IPS-NIHi7 (cell line): ENCODE measurements at regions not wholly inside any gene's neighbourhood (a gene's known extent, or its start where the extent isn't known, plus 50 kb on each side); places are given as distances from the start of the nearest gene placed in this dataset.
A peak's percentile ranks its signal among the peaks of the same experiment; 100 is the strongest.
"Not testable (repeated sequence)": the region's sequence is repeated elsewhere in the genome, so short reads cannot be mapped to it uniquely, and the experiment has no call there.

Source experiments
- DNase-seq: peaks from one replicate; pipeline ENCODE4 v3.0.0; 2012; ENCODE audit warnings: mixed read lengths; ENCODE audit errors: extremely low spot score

DNA sequence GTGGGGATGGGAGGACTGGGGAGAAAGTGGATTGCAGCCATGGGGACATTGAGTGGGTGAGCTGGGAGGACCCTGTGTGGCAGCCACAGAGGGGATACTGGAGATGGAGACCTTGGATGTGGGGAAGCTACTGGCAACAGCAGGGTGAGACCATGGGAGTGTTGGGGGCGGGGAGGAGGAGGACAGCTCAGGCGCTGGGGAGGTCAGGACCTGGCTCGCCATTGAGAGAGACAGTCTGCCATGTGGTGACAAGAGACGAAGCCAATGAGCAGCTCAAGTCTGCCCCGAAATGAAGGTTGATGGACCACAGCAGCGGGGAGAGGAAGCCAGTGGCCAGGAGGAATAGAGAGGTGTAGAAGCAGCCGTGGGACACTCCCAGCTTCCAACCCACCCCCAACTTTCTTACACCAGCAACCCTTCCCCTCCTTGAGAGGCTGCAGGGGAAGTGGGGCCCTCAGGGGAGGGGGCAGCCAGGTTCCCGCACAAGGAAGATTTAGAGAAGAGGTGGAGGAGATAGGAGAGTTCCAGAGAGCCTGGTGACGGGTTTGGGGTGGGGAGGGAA is 118.1 kb downstream of the ASB7 start:
- no peak for DNase-seq

DNA sequence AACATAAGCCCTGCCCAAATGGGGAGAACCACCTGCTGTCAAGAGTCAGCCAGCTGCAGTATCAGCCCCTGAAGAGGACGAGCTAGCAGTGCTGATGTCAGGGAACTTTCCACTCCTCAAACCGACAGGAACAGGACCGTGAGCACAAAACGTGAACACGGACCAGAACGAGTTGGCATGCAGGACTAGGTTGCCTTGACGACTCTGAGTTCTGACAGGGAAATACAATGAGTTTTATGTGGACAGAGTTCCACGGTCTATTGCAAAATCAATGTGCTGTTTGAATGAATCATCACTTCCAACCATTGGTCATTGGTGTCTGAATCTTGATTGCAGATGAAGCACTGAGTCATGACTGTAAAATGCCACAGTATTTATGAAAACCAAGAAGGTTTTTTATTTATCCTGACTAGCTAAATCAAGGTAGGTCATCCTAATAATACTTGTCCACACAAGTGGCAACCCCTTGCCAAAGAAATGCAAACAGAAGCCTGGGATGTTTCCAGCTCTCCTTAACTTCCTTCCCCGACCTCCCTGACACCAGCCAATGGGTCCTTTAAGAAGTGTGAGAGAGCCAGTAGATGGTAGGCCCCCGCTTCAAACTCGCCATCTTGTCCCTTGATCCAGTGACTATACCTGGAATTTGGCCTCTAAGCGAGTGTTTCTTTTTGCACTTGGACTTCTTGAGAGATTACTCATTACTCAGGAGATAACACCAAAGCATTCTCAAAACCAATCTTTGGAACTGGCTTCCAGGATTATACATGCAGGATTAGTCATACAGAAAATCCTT is 119.6 kb downstream of the ASB7 start:
- DNase-seq: no peak

DNA sequence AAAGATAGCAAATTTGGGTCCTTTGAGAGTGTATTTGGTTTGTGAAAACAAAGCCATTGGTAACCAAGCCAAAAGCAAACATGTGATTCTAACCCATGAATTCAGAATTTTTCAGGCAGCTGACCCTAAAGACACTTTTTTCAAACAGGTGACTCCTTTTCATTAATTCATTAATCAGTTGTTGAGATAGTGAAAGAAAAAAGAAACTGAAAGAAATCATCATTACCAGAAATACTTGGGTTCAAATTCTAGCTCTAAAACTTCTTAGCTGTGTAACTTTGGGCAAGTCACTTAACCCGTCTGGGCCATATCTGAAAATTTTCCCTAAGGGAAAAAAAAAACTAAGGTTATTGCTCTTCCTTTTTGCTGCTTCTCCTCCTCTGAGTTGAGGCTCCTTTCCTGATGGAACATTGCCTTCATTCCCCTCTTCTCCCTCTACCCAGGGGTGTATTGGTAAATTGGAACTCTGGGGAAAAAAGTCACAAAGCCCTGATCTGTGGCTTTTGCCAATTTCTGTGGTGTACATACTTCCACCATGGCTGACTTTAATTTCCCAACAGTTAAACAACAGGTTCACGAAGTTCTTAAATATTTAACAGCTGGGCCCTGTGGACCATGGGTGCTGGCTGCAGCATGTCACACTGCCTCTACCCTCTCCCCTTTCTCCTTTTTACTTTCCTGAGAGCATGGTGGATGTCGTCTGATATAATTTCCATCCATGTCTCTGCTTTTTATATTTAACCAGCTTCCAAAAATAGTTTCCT is 120.3 kb downstream of the ASB7 start:
- no peak for DNase-seq

DNA sequence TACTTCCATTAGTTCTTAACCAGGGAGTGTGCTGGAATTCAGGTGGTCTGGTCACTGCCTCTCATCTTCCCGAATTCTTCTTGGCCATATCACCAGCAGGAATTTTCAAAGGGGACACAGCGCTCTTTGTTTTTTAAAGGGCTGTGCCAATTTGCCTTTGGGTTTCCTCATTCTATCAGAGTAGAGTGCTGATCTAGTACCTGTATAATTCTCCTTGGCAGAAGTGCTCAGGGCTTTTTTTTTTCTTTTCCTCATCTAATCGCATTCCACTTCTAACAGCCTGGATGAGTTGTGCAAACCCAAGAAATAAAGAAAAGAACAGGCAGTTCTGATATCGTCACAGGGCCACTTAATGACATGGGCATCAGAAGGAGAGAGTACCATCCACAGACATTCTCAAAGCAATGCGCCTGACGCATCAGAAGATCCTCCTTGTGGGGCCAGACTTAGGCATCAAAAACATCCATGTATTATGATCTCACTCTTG is 121.0 kb downstream of the ASB7 start:
- no peak for DNase-seq

DNA sequence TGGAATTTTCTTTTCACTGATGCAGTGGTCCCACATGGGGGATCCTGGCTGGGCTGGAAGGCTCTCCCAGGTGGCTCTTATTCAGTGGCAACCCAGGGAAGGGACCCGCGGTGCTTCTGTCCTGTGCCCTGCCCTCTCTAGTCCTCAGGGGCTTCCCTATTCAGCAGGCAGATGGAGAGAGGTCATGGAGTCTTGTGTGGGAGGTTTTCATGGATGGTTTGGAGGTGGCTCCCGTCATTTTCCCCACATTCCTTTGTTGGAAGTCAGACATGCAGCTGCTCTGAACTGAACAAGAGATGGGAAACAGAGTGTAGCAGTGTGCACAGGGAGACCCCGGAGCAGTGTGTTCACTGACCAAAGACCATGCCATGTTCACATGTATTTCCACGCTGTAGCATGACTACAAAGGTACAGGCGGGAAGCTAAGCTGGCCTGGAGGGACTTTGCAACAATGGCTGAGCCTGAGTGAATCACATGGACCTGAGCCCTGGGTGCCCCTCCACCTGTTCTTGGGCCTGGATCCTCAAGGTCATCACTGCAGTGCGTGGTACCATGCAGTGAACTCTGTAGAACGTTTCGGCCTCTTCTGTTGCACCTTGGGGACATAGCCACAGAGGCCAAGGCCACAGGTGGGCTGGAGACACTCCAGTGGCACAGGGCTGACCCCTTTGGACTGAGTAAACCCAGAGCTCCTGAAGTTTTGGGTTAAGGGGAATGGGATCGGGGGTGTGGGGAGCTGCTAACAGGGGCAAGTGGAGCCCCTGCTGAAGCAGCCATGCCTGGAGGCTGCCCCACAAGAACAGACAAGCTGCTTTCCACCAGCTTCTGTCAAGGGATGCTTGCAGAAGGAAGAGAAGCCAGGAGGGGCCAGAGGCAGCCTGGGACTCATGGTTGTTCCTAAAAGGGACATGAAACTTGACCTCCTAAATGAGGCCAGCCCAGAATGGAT is 123.0 kb downstream of the ASB7 start:
- no peak for DNase-seq

DNA sequence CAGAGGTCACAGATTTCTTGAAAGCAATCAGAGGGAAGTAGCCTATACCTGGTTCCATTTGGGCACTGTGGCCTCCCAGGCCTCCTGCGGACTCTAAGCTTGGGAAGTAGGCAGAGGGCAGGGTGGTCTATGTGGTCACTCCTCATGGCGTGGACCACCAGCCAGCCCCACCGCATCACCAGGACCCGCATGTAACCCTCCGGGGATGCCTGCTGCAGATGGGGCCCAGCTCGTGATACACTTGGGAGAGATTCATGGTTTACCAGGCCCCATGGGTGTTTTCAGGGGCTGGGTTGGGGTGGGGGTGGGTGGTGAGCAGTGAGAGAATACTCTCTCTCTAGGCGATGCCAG is 123.7 kb downstream of the ASB7 start:
- no peak for DNase-seq

DNA sequence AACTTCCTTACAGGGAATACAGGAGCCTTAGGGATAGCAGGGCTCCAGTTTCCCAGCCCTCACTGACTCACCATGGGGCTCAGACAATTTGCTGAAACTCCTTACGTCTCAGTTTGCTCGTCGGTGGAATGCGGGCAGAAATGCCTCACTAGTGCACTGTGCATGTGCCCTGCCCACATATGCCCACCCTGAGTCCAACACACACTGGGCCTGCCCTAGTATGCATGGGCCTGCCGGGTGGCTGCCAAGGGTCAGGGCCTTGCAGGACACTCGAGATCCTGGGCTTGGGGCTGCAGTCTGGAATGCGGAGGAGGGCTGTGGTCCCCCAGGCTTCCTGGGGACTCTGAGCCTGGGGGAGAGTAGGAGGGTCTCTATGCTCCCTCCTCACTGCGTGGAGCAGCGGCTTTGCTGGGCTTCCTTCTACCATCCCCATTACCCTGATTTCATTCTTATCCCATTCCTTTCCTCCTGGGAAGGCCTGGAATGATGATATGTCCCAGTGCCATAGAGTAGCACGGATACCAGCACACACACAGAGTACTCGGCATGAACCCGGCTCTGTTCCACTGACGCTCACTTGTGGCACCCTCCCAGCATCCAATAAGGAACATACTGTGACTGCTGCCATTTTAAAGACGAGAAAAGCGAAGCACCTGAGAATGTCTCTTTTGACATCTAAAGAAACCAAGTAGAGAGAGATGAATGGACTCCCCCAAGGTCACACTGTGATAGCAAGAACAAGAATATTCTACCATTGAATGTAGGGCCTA is 124.2 kb downstream of the ASB7 start:
- no peak for DNase-seq

DNA sequence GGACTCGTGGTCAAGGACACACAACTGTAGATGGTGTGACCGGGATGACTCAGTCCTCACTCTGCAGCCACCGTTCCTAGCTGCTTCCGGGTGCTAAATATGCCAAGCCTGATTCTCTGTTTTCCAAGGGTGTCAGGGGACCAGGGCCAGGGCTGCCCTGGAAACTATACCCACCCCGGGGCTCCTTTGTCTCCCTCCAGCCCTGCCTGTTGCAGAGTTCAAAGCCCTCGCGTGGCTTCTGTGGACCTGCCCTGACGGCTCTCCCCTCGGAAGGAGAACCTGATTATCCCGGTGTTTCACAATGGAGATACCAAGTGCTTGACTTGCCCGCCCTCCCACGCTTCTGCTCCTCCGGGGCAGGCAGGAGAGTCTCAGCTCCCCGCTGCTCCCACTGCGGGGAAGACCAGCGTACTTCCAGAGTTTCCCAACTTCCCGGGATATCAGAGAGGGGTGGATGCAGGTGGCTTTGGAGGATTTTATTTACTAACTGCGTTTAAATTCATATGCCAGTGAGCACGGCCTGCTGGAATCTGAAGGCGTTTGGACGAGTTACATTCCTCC is 125.0 kb downstream of the ASB7 start:
- peak; percentile 20 for DNase-seq

DNA sequence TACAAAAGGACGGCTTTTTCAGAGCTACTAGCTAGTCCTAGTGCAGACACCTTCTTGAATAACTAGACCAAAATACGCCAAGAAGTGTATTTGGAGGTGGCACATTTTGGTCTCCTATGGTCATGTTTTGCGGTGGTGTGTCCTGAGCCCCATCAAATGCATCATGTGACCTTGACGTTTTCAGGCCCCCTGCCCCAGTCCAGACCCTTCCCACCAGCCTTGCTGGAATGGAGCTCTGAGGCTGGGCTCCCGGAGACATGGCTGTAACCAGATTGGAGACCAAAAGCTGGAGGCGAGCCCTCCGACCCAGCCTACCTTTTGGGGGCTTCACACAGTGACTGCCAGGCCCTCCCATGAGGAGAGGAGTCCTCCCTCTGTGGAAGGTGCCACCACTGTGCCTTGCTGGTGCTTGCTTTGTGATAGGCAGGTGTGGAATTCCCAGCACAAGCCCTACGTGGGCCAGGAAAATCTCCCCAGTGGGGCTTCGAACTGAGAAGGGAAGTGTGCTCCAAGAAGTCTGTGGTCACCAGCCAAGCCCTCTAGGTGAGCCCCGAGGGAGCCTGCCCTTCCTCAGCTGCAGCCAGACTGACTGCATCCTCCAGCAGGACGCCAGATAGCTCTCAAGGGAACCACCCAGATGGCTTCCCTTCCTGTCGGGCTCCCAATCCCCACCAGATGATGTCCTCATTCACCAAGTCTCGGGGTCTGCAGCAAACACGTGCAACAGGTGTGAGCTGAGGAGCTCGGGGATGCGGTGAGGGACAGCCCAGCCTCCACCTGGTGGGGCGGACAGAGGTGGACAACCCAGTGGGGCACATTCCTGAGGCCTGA is 126.2 kb downstream of the ASB7 start:
- no peak for DNase-seq

DNA sequence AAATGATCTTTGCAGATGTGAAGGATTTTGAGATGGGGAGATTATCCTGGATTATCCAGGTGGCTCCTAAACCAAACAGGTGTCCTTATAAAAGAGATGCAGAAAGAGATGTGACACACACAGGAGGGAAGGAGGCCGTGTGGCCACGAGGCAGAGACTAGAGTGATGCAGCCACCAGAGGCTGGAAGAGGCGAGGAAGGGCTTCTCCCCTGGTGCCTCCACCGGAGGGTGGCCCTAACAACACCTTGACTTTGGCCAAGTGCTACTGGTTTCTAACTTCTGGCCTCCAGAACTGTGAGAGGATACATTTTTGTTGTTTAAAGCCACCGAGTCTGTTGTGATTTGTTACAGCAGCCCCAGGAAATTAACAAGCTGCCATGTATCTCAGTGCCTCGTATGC is 127.1 kb downstream of the ASB7 start:
- no peak for DNase-seq

DNA sequence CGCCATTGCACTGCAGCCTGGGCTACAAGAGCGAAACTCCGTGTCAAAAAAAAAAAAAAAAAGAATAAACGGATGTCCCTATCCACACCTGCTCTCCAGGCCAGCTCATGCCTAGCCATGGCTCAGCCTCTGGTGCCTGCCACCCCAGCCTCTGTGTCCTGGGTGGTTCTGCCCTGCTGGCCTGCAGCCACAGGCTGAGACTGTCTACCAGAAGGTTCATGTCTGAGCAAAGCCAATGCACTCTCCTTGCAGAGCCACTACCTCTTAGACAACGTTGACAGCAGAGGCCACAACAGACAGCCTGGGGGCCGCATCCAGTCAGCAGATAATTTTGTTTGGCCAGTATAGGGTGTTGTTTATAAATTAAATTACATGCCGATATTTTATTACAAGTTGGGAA is 127.7 kb downstream of the ASB7 start:
- DNase-seq: no peak

DNA sequence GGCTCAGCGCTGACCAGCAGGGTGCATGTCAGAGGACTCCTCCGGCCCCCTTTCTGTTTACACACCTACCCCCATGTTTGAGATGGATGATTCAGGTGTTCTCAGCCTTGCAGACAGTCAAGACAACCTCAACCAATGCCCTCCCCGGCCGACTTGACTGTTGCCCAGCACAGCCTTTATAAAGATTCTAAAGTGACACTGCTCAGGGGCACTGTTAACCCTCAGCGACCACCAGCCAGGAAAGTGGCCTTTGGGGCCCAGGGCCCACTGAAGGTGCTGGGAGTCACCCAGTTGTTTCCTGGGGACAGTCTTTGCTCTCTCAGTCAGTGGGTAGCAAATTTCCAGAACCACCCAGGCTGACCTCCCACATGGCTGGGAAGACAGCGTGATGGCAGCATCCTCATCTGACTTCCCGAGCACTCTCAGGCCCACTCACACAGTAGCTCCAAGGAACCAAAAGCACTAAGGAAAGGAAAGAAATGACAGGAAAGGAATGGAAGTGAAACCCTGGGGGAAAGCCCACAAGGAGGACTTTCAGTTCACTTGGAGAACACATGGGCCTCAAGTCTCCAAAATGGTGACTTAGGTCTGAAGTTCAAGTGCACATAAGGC is 128.4 kb downstream of the ASB7 start:
- no peak for DNase-seq

DNA sequence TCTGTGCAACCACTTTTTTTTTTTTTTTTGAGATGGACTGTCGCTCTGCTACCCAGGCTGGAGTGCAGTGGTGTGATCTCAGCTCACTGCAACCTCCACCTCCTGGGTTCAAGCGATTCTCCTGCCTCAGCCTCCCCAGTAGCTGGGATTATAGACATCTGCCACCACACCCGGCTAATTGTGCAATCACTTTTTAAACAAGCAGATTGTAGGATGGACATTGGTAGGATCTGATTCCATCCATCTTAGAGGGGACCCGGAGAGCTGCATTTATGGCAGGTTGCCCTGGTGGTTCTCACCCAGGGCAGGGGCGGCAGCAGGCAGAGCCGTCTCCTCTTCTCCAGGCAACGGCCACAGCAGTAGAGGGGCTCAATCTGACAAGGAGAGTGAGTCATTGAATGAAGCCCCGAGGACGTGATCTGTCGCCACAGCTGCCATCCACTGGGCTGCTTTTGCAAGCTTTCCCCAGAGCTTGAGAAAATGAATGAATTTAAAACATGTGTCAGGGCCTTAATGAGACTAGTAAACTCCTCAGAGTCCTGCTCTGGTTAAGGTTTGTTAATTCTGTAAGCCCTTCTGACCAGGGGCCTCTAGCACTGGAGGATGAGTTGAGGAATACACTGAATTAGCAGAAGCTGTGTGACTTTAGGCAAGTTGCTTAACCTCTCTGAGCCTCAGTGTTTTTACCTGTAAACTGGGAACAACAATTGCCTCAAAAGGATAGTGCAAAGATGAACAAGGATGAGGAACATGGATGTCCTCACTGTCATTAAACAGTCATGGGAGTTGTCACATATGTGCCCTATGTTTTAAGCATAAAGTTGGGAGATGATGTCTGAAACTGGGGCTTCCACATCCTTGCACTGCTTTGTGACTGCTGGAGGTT is 129.1 kb downstream of the ASB7 start:
- no peak for DNase-seq

DNA sequence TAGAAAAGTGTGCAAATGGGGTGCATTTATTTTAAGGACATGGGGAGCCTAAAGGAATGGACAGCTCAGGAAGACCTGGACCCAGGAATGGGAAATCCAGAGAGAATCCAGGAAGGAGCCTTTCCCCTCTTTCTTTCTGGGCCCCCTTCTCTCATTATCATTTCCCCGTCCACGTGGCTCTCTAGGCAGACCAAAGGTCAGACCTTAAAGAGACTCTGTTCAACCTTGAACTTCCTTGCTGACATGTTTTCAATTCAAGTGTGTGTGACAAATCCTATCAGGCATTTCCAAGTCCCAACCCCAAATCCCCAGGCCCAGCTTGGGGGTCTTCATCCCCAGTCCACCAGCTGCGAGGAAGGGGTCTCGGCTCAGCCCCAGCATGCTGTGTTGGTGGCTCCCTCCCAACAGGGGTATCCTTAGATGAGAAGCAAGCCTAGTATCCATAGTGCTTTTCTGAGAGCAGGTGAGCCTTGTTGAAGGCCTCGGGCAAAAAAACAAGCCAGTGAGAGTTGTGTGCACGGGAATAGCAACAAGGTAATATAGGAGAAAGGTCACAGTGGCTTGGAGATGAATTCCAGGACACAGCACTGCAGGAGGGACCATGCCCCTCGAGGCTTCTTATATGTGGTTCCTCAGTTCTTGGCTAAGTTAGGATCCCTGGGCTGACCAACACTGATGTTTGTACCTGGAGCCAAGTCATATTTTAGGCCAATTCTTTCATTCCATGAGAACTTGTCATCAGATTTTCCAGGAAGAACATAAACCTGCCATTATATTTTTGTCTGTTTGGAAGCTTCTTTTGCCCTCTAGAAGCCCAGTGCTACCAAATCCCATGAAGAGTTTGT is 130.0 kb downstream of the ASB7 start:
- DNase-seq: no peak

DNA sequence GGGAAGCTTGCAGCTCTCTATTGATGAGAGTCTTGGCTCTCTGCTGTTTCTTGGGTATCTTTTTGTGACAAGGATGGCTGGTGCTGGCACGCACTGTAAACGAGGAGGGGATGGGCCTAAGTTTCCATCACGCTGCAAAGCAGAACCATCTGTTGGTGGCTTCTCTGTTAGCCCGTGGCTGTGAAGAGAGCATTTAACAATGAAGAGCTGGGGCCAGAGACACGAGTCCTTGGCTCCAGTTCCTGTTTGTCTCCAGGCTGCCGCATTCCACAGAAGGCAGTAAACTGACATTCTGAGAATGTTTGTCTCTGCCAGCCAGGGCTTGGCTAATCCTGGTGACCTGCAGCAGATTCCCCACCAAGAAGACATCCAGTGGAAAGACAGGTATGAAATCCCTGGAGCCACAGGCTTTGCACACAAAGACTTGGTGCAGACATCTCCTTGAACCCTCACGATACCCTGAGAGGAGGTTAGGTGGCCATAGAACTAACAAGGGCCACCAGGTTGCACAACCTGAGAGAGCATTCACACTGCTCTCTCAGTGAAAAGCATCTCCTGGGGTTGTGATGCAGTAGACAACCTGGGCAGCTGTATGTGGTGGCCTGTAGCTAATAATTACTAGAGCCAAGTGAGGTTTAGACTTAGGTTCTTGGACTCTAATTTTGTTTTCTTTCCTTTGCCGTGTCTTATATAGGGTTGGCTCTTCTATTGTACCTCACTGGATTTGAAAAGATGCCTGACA is 130.9 kb downstream of the ASB7 start:
- DNase-seq: no peak

DNA sequence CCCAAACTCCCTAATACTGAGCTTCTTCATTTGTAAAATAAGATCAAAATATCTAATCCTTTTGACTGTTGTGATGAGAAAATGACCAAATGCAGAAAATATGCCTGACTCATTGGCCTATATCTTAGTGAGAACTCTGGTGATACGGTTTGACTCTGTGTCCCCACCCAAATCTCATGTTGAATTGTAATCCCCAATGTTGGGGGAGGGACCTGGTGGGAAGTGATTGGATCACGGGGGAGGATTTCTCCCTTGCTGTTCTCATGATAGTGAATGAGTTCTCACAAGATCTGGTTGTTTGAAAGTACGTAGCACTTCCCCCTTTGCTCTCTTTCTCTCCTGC is 131.4 kb downstream of the ASB7 start:
- not testable (repeated sequence) for DNase-seq

DNA sequence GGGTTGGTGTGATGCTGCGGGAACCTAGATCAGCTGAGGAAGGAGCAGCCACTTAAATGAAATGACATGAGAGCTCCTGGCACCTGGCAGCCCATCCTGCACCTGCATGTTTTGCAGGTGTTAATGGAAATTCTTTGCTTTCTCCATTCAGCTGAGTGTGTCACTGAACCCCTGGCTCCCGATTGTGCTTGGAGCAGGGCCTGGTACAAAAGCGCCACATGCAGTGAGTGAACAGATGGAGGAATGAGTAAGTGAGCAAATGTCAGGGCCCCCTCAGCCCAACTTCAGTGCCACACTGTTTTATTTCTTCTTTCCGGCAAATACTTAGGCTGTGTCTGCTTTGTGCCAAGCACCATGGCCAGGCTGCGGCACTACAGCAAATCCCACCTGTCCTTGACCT is 132.2 kb downstream of the ASB7 start:
- DNase-seq: no peak
